EH (cell line): ENCODE measurements at regions not wholly inside any gene's neighbourhood (a gene's known extent, or its start where the extent isn't known, plus 50 kb on each side); places are given as distances from the start of the nearest gene placed in this dataset.
A peak's percentile ranks its signal among the peaks of the same experiment; 100 is the strongest.

Experiments
- DNase-seq: peaks from one replicate; pipeline ENCODE4 v3.0.0-alpha.2; 2015; ENCODE audit warnings: low read depth

DNA sequence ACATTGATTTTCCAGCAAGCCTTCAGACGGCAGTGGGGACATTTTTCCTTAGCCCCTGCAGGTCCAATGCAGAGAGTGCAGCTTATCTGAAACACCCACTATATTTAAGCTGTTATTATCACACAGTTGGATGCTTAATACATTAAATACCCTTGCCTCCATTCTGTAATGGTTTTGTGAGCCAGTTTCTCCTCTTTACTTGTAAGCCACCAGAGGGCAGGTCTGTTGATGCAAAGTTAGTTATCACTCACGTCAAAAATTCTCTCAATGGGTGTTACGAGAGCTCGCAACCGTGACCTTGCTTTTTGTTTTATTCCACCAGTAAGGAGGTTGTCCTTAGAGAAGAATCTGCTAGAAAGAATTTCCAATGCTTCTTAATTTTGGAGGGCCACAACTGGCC is 189.8 kb downstream of the INSIG2 start:
- no peak for DNase-seq

DNA sequence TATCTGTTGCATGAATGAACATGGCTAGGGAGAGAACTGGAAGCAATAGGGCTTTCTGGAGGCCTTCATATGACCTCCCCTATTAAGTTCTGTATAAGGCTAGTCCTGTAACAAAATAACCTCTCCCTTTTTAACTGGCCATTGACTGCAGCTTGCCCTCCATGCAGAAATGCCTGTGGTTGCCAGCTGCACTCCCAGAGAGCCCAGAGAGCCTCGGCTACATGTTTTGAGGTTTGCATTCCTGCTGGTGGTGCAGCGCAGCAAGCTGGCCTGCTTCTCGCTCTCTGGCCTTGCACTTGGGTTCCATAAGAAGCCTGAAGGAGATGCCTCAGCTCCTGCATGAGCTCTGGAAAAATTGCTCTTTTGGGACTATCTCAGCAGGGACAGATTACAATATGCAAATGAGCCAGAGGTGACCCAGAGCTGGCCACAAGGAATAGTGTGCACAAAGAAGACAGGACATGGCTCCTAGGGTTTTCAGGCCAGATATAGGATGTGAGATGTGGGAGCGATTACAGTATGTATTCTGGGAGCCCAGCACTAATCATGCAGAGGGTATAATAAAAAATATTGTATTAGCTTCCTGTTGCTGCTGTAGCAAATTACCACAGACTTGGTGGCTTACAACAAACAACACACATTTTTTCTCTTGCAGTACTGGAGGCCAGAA is 186.7 kb downstream of the INSIG2 start:
- DNase-seq = no peak

DNA sequence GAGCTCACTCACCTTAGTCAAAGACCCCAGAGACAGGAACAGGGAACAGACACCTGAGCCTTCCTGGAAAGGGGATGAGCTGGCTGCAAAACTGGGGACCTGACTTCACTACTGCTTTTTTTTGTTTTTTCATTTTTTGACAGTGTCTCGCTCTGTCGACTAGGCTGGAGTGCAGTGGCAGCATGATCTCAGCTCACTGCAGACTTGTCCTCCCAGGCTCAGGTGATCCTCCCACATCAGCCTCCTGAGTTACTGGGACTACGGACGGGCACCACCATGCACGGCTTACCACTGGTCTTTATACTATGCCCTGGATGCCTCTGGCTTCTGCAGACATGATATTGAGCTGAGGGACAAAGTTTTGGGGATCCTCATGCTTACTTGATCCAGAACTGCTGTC is 184.1 kb downstream of the INSIG2 start:
- DNase-seq = no peak

DNA sequence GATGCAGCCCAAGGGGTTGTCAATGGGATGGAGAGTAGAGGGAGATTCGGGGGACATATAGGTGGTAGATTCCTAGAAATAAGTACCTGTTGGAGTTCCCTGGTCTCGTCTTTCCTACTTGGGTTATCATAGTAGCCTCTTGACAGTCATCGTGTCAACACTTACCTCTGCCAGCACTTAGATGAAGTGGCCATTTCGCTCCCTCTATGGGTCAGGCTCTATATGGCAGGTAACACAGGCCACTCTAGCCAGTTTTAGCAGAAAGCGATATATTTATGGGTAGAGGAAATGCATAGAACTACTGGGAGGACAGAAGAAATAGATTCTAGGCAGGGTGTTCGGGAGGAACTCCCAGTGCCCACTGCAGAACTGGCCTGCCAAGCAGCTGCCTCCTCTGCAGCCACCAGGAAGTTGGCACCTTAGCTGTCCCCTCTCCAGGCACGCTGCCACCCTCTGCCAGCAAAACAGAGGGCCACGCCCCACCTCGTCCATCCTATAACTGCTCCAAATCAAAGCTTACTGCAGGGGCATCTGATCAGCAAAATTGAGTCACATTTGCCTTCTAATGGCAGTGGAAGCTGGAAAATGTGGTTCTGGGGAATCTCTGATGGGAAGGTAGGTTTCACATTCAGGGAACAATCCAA is 181.3 kb downstream of the INSIG2 start:
- peak; percentile 6 for DNase-seq

DNA sequence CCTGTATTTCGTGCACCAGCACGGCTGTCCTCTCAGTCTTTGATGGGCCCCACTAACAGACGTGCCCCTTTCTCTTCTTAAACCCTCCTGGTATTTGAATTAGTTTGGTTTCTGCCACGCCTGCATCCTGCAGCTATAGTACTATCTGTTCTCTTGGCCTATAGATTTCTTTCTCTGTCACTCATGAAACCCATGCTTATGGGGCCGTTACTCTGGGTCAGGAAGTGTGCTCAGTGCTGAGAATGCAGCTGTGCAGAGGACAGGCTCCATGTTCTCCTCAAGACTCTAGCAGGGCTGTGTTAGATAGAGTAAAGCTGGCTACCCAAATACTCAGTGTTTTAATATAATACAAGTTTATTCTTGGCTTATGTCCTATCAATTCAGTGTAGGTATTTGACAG is 180.0 kb downstream of the INSIG2 start:
- no peak for DNase-seq

DNA sequence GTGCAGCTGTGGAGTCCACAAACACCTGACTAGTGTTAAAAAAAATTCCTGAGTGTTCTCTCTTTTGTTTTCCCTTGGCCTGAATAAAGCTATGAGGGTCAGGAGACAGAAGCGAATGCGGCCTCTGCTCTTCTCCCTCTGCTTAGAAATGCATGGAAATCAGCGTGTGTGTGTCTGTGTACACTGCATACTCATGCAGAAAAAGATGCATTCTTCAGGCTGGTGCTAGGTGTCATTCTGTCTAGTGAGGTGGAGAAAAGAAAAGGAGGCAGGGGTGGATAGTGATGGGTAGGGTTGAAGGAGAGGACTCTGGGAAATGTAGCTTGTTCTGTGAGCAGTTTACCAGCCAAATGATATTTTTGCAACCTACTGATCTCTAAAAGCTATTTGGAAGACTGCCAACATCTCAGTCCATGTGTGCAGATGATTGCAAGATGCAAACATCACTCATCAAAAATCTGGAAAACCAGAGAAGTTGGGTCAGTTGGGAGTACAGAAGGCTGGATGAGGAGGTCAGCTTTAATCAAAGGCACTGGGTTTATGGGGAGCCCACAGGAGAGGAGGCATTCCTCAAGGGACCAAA is 177.7 kb downstream of the INSIG2 start:
- DNase-seq = no peak

GRCh38 chr2:118264232-118264990 is 176.1 kb downstream of the INSIG2 start:
- DNase-seq = no peak

- no peak for DNase-seq
Observed at GRCh38 chr2:118257696-118258095, 169.4 kb downstream of the INSIG2 start.

- DNase-seq = no peak
Observed at GRCh38 chr2:118255771-118256372, 167.6 kb downstream of the INSIG2 start.

DNA sequence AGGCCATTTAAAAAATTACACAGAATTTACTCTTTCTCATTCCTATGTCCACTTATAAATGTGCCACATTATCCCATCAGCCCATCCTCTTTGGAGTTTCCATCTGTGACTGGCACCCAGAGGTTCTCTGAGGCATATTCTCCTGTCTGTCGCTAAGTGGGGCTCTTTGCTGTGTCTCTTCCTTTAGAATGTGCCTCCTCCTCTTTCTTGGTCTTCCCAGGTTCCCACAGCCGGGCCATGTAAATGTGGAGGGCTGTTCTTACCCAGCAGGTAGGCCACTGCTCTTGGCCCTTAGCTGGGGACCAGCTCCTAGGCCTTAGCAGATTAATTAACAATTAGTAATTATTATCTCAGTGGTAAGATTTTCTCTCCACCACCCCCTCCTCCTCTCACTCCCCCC is 167.0 kb downstream of the INSIG2 start:
- no peak for DNase-seq

- DNase-seq = no peak
Observed at GRCh38 chr2:118254116-118254515, 165.8 kb downstream of the INSIG2 start.

DNA sequence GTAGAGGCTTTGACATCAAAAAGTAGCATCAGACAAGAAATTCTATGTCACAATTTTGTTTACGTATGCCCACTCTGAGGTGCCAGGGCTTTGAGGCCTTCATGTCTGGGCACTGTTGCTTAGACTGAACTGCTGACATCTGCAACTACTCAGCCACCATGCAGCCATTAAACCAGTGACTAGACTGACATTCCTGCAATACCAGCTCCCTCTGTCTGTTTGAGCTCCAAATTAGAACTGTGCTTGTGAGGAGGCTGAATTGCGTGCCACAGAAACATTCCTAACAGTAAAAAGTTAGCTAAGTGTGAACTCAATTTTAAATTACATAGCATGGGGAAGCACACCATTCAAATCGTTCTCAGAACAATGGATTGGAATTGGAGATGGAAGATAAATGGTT is 163.2 kb downstream of the INSIG2 start:
- peak; percentile 86 for DNase-seq

- DNase-seq = peak; percentile 22
Observed at GRCh38 chr2:118250463-118250862, 162.2 kb downstream of the INSIG2 start.

DNA sequence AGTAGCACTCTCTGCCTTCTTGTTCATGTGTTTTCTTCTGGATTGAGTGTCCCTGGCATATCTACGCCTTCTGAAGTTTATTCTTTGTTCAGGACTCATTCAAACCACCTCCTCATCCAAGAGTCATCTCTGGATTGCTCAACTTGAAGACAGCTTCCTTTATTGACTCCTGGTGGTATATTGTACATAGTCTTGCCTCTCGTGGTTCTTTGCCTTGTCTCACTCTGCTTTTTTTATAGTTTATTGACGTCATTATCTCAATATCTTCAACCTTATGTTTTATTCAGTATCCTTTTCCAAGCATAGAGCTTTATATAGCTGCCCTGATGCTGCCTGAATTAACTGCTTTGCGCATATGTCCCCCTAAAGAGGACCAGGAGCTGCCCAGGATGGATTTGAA is 161.7 kb downstream of the INSIG2 start:
- peak; percentile 72 for DNase-seq

DNA sequence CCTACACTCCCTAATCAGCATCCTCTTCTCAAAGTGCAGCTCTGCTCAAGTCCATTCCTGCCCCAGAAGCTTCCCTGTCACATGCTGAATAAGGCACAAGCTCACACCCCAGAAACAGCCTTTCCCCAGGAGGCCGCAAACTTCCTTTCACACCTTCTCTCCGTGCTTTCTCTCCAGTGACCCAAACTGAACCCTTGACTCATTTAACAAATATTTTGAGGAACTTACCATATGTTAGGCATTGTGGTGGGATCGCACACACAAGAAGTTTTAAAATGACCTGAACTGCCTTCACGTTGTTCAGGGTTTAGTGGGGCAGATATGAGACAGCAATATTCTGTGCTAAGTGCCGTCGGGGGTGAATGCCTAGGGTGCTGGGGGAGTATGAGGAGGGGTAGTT is 161.3 kb downstream of the INSIG2 start:
- peak; percentile 83 for DNase-seq

DNA sequence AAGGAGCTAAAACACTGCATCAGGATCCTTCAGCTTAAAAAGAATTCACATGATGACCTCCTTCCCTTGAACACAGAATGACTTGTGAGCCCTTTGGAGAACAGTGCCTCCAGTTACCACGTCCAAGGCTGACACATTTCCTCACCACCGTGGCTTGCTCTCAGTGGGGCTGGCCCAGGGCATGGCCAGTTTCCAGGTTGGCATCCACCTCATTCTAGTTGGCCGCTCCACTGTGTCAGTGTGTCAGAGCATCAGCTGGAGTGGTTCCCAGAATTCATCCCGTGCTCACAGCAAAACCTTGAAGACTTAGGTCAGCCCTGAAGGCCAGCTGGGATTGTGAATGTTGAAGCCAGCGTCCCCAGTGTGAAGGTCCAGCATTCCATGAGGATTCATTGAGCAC is 158.5 kb downstream of the INSIG2 start:
- peak; percentile 31 for DNase-seq

DNA sequence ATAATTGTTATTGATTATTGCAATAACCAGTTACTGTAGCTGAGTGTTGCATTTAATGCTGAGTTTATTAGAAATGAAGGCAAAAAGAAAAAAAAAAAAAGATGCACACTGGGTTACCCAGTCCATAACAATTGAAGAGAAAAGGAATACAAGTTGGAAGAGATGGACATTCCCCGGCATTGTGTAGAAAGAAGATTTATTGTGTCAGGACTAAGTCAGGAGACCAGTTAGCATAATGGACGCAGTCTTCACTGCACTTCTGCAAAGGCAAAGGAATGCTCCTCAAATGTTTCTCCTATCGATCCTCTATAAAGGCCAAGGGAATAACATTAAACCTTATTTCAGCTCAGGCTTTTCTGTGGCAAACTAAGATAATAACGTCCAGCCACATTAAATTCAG is 157.8 kb downstream of the INSIG2 start:
- DNase-seq = no peak

DNA sequence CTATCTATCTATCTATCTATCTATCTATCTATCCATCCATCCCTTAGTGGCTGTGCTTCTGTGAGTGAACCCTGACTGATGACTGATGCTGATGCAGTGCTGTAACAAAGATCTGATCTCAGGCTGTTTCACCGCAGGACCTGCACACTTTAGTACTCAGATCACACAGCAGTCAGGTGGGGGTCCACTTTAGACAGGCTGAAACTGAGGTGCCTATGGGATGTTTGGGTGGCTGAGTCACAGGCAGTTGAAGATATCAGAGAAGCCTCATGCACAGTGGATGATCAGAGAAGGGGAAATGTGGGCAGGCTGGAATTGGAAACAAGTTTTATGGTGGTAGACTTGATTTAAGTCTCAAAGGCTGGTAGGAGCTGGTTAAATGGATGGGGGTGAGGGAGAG is 156.4 kb downstream of the INSIG2 start:
- DNase-seq = no peak

- no peak for DNase-seq
Observed at GRCh38 chr2:118243031-118243430, 154.8 kb downstream of the INSIG2 start.

DNA sequence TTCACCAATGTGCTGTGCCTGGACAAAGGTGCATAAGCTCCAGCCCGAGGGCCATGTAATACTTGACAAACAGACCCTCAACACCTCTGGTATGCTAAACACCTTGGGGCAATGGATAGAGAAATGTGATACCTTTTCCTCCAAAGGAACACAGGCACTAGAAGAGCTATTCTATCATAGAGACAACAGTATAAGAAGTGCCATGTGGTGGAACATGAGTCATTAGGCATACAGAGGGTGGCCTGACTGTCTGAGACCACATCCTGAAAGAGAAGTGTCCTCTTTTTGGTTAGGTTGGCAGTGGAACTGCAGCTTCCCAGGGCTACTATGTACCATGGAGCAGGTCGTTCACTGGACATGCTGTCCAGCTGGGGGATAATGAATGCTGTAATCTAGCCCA is 153.9 kb downstream of the INSIG2 start:
- DNase-seq = peak; percentile 21

DNA sequence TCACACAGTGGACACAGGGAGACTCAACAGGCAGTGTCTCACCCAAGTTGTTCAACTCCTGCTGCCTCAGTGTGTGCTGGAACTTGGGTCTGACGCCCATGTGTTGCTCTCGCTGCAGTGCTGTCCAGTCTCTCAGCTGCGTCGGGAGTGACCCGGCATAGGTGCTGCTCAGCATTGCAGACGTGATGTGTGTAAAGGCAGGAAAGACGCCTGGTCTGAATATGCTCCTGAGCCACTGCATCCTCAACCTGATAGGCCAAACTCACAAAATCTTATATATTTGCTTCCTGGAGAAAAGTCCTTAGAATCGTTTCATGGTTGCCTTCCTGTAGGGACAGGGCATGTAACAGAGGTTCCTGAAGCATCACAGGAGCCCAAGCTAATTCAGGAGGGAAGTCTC is 152.9 kb downstream of the INSIG2 start:
- DNase-seq = no peak

DNA sequence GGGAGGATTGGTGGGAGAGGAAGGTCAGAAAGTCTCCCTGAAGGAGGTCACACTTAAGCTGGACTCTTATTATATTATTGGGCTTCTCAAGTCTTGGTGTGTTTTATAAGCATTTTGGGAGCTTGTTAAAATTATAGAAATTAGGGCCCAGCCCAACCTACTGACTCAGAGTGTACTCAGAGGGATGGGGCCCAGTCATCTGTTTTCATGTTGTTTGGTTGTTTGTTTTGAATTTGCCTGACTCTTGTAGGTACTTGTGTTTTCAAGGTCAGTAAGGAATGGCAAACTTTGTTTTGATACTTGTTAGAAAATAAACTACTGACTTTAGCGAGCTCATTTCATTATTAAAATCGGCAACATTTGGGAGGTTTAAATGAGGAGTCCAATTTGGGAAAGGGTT is 152.0 kb downstream of the INSIG2 start:
- no peak for DNase-seq

- DNase-seq = no peak
Observed at GRCh38 chr2:118239284-118239683, 151.0 kb downstream of the INSIG2 start.
